ENCODE measurements at regions not wholly inside any gene's neighbourhood (a gene's known extent, or its start where the extent isn't known, plus 50 kb on each side); places are given as distances from the start of the nearest gene placed in this dataset.

GRCh38 chr2:39534095-39534711 lies 97.1 kb upstream of the MAP4K3 start:
- Histone ChIP-seq H3K27ac (ENCODE audit: low read depth in 2 of 2, low read length in 2 of 2) (no peak overlapping the region), H3K4me3 (ENCODE audit: low read length in 3 of 3) (no peak overlapping the region), H3K27me3 (ENCODE audit: control insufficient read depth, insufficient read depth, low read length) (no peaks in the 10 kb centered on the region), H3K36me3 (ENCODE audit: control insufficient read depth in 2 of 3, insufficient read depth in 3 of 3, low read length in 3 of 3) (no peaks in the 10 kb centered on the region), H3K4me1 (ENCODE audit: control insufficient read depth in 2 of 3, insufficient read depth in 2 of 3, low read depth in 1 of 3, low read length in 3 of 3) (peaks cover 0 to 11% (median 0%) of the 10 kb centered on the region in 3 donors), H3K9me3 (ENCODE audit: control insufficient read depth in 2 of 3, insufficient read depth in 1 of 3, low read length in 3 of 3) (no peaks in the 10 kb centered on the region), H3K9ac (ENCODE audit: low read length in 3 of 3) (no peak overlapping the region)
- intact Hi-C loops (cut with DNase I), result no loop called here
- TF ChIP-seq, protein P1, sequence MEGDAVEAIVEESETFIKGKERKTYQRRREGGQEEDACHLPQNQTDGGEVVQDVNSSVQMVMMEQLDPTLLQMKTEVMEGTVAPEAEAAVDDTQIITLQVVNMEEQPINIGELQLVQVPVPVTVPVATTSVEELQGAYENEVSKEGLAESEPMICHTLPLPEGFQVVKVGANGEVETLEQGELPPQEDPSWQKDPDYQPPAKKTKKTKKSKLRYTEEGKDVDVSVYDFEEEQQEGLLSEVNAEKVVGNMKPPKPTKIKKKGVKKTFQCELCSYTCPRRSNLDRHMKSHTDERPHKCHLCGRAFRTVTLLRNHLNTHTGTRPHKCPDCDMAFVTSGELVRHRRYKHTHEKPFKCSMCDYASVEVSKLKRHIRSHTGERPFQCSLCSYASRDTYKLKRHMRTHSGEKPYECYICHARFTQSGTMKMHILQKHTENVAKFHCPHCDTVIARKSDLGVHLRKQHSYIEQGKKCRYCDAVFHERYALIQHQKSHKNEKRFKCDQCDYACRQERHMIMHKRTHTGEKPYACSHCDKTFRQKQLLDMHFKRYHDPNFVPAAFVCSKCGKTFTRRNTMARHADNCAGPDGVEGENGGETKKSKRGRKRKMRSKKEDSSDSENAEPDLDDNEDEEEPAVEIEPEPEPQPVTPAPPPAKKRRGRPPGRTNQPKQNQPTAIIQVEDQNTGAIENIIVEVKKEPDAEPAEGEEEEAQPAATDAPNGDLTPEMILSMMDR (IDR thresholded peaks at IDR 0.05; ENCODE audit: borderline replicate concordance, extremely low read depth, insufficient read depth), result no peak
- no peak for DNase-seq
- no peak for FAIRE-seq

GRCh38 chr2:39535636-39536185 lies 98.6 kb upstream of the MAP4K3 start:
- TF ChIP-seq, protein P1 (IDR thresholded peaks at IDR 0.05; ENCODE audit: borderline replicate concordance, extremely low read depth, insufficient read depth), result no peak
- Histone ChIP-seq H3K36me3 (ENCODE audit: control insufficient read depth in 2 of 3, insufficient read depth in 3 of 3, low read length in 3 of 3) (no peaks in the 10 kb centered on the region), H3K4me3 (ENCODE audit: low read length in 3 of 3) (no peak overlapping the region), H3K27me3 (ENCODE audit: control insufficient read depth, insufficient read depth, low read length) (no peaks in the 10 kb centered on the region), H3K4me1 (ENCODE audit: control insufficient read depth in 2 of 3, insufficient read depth in 2 of 3, low read depth in 1 of 3, low read length in 3 of 3) (peaks cover 0 to 2% (median 0%) of the 10 kb centered on the region in 3 donors), H3K9ac (ENCODE audit: low read length in 3 of 3) (no peak overlapping the region), H3K9me3 (ENCODE audit: control insufficient read depth in 2 of 3, insufficient read depth in 1 of 3, low read length in 3 of 3) (no peaks in the 10 kb centered on the region), H3K27ac (ENCODE audit: low read depth in 2 of 2, low read length in 2 of 2) (no peak overlapping the region)
- intact Hi-C loops (cut with DNase I), result no loop called here
- DNase-seq, result no peak
- FAIRE-seq, result no peak

DNA sequence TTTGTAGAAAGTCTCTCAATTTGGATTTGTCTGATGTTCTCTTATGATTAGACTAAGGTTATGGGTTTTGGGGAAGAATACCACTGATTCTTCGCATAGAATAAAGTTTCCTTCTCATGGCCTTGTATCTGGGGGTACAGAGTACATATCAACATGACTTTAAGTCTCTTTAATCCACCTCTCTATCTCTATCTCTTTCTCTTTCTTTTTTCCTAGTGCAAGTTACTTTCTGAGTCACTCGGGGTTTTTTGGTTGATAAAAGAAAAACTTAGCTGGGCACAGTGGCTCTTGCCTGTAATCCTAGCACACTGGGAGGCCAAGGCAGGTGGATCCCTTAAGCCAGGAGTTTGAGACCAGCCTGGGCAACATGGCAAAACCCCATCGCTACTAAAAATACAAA lies 100.1 kb upstream of the MAP4K3 start:
- DNase-seq, result no peak
- H3K9ac ChIP-seq (ENCODE audit: low read length in 3 of 3), result no peak overlapping the region
- H3K36me3 ChIP-seq (ENCODE audit: control insufficient read depth in 2 of 3, insufficient read depth in 3 of 3, low read length in 3 of 3), result no peaks in the 10 kb centered on the region
- TF ChIP-seq, protein P1 (IDR thresholded peaks at IDR 0.05; ENCODE audit: borderline replicate concordance, extremely low read depth, insufficient read depth), result no peak
- peaks cover 0 to 6% (median 5%) of the 10 kb centered on the region in 3 donors for H3K4me1 ChIP-seq (ENCODE audit: control insufficient read depth in 2 of 3, insufficient read depth in 2 of 3, low read depth in 1 of 3, low read length in 3 of 3)
- no peaks in the 10 kb centered on the region for H3K27me3 ChIP-seq (ENCODE audit: control insufficient read depth, insufficient read depth, low read length)
- H3K4me3 ChIP-seq (ENCODE audit: low read length in 3 of 3), result no peak overlapping the region
- intact Hi-C loops (cut with DNase I), result no loop called here
- no peak overlapping the region for H3K27ac ChIP-seq (ENCODE audit: low read depth in 2 of 2, low read length in 2 of 2)
- FAIRE-seq, result no peak
- no peaks in the 10 kb centered on the region for H3K9me3 ChIP-seq (ENCODE audit: control insufficient read depth in 2 of 3, insufficient read depth in 1 of 3, low read length in 3 of 3)

Measured in kidney (tissue), 13 donors.